WI38 (cell line): ENCODE measurements at regions not wholly inside any gene's neighbourhood (a gene's known extent, or its start where the extent isn't known, plus 50 kb on each side); places are given as distances from the start of the nearest gene placed in this dataset.

Experiments used
- H3K4me3 ChIP-seq: 2 replicates; pipeline ENCODE4 v1.5.1; 2011; ENCODE audit warnings: low read depth, mild to moderate bottlenecking, control low read depth, low read length
- TF ChIP-seq, protein P1 (sequence below): IDR thresholded peaks from 2 replicates; pipeline ENCODE4 v1.5.1; 2012; ENCODE audit warnings: low read depth, mild to moderate bottlenecking, control low read depth, low read length

DNA sequence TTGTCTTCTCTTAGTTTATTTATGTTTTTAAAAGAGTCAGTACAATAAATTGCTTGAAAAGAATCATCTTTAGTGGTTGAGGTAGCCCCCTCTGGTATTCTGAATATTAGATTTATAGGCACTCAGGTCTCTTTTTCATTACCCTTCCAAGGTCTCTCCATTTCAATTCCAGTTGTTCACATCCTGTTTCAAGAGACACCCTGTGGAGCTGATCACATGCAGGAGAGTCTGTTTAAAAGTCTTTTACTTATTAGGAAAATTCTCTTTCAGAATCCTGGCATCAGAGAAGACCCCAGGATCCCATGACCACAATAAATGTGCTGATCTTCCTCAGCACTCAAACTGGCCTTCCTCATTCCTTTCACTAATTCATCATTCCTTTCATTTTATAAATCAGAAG, 195.7 kb downstream of the ZIC4 start:
- H3K4me3 ChIP-seq: no peak overlapping the region
- TF ChIP-seq, protein P1, sequence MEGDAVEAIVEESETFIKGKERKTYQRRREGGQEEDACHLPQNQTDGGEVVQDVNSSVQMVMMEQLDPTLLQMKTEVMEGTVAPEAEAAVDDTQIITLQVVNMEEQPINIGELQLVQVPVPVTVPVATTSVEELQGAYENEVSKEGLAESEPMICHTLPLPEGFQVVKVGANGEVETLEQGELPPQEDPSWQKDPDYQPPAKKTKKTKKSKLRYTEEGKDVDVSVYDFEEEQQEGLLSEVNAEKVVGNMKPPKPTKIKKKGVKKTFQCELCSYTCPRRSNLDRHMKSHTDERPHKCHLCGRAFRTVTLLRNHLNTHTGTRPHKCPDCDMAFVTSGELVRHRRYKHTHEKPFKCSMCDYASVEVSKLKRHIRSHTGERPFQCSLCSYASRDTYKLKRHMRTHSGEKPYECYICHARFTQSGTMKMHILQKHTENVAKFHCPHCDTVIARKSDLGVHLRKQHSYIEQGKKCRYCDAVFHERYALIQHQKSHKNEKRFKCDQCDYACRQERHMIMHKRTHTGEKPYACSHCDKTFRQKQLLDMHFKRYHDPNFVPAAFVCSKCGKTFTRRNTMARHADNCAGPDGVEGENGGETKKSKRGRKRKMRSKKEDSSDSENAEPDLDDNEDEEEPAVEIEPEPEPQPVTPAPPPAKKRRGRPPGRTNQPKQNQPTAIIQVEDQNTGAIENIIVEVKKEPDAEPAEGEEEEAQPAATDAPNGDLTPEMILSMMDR: no peak

DNA sequence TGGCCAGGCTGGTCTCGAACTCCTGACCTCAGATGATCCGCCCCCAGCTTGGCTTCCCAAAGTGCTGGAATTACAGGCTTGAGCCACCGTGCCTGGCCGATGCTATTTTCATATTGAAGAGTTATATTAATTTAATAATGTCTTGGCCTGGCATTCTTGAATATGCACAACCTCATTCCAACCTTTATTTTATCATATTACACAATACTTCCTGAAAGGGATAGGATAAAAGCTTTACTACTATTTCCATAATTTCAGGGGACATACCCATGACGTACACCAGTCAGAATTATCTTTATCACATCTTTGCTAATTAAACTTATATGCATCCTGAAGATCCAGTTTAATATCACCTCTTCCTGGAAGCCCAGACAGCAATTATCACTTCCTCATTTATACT, 205.3 kb downstream of the ZIC4 start:
- TF ChIP-seq, protein P1: no peak
- no peak overlapping the region for H3K4me3 ChIP-seq

DNA sequence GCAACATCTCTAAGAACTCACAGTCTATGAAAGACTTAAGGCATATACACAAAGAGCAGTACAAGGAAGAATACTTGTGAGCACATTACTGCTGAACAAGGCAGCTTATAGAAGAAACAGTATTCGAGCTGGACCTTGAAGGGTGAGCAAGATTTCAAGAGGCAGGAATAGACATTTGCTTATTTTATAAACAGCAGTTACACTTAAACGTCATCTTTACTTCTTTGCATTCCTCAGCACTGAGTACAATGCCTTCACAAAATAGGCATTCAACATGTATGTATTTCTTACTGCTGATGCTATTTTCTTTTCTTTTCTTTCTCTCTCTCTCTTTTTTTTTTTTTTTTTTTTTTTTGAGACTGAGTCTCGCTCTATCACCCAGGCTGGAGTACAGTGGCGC, 205.8 kb downstream of the ZIC4 start:
- no peak overlapping the region for H3K4me3 ChIP-seq
- TF ChIP-seq, protein P1: no peak

DNA sequence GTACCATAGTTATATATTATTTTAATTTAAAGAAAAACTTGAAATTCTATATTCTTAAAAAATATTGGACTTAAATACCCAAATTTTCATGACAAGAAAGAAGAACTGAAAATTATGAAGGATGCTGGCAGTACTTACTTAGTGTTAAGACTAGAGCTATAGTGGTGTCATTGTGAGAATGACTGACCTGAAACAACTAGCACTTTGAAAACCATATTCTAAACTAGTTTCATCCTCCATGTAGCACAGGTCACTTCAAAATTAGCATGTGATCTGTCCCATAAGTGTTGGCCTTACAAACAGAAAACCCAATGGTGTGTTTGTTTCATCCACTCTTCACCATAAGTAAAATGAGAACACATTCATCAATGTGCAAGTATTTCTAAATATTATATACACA, 208.6 kb downstream of the ZIC4 start:
- no peak overlapping the region for H3K4me3 ChIP-seq
- TF ChIP-seq, protein P1: no peak

DNA sequence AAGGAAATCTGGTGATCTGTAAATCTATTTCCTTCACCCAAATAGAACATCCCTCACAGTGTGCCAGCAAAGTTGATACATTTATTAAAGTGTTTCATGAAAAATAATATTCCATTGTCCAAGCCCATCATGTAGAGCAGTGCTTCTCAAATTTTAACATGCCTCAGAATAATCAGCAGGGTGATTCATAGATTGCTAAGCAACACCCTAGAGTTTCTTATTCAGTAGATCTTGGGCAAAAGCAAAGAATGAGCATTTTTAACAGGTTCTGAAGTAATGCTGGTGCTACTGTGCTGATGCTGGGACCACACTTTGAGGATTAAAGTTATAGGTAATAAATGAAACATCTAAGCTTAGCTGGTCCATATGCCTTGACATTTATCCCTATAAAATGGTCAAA, 210.5 kb downstream of the ZIC4 start:
- no peak overlapping the region for H3K4me3 ChIP-seq
- TF ChIP-seq, protein P1: no peak

DNA sequence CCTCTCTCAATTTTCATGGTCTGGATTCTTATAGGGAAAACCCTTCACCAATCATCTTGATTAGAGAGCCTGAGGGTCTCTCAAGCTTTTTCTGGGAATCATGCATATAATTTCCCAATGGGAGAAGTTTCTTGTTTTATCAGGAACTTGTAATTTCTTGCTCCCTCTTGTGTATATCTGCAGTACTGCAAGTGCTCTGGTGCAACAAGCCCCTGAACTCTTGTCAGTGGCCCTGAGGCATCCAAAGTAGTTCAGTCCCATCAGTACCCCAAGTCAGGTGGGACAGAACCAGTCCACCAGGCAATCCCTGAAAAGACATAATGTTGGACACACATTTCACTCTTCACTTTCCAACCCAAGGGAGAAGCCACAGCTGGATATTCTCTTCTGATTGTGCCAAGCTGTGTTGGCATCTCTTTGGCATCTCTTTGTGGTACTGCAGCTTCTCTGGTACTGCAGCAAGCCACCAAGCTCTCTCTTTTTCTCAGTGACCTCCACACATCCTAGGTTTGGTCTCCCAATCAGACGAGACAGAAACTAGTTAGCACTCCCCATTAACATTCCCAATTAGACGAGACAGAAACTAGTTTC, 214.5 kb downstream of the ZIC4 start:
- TF ChIP-seq, protein P1: peak; percentile 78
- no peak overlapping the region for H3K4me3 ChIP-seq

DNA sequence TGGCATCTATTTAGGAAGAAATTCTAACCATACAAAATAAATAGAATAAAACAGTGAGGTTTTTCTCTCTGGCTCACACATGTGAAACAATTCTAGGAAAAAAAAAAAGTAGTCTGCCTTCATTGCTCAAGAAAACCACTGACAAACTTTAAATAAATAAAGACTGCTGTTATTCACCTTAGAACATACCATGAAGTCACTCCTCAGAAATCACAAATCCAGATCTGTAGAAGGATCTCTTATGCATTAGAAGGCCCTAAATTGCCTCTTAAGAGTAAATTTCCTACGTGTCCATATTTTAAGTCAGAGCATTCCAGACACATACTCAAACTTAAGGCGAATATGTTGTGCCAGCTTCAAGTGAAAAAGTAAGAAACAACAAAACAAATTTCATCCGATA, 217.3 kb downstream of the ZIC4 start:
- no peak overlapping the region for H3K4me3 ChIP-seq
- TF ChIP-seq, protein P1: no peak
